ENCODE measurements at regions not wholly inside any gene's neighbourhood (a gene's known extent, or its start where the extent isn't known, plus 50 kb on each side); places are given as distances from the start of the nearest gene placed in this dataset.

DNA sequence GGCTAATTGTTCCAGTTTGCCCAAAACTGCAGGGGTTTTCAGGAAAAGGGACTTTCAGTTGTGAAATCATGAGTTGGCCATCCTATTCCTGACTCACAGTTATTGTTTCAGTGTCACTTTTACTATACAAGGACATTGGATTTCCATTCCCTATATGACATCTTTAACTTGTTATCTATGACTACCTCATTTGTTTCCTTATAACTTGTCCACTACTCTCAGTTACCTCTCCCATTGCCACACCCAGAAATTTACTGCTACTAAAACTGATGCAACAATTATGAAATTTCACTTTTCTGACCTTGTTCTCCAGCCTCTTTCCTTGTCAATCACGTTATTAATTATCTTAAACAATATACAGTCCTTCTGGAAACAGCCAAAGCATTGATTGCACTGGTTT lies 116.5 kb upstream of the ZNF804A start:
- TF ChIP-seq, protein P1, sequence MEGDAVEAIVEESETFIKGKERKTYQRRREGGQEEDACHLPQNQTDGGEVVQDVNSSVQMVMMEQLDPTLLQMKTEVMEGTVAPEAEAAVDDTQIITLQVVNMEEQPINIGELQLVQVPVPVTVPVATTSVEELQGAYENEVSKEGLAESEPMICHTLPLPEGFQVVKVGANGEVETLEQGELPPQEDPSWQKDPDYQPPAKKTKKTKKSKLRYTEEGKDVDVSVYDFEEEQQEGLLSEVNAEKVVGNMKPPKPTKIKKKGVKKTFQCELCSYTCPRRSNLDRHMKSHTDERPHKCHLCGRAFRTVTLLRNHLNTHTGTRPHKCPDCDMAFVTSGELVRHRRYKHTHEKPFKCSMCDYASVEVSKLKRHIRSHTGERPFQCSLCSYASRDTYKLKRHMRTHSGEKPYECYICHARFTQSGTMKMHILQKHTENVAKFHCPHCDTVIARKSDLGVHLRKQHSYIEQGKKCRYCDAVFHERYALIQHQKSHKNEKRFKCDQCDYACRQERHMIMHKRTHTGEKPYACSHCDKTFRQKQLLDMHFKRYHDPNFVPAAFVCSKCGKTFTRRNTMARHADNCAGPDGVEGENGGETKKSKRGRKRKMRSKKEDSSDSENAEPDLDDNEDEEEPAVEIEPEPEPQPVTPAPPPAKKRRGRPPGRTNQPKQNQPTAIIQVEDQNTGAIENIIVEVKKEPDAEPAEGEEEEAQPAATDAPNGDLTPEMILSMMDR (IDR thresholded peaks at IDR 0.05) = no peak
- no peak for TF ChIP-seq POLR2A (IDR thresholded peaks at IDR 0.05)

All from Peyer's patch (tissue), 4 donors.